ENCODE measurements at regions not wholly inside any gene's neighbourhood (a gene's known extent, or its start where the extent isn't known, plus 50 kb on each side); places are given as distances from the start of the nearest gene placed in this dataset.

- ATAC-seq = no peak
Measured at GRCh38 chr14:27006570-27006969, 408.7 kb upstream of the NOVA1 start.

DNA sequence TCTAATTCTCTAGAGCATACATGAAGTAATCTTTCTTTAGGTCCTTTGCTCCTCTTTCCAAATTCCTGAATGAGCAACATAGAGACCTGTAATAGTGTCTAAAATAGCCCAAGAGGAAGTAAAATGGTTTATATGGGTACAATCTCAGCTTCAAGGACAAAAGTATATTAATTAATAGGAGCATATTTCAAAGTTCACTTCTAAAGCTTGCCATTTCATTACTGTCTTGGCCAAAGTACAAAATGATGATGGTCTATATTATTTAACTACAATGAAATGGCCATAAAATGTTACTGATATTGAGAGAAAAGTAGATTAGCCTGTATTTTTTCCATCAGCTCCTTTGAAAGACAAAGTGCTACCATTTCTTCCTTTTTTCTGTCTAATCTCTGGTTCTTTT is 410.4 kb upstream of the NOVA1 start:
- no peak for ATAC-seq

DNA sequence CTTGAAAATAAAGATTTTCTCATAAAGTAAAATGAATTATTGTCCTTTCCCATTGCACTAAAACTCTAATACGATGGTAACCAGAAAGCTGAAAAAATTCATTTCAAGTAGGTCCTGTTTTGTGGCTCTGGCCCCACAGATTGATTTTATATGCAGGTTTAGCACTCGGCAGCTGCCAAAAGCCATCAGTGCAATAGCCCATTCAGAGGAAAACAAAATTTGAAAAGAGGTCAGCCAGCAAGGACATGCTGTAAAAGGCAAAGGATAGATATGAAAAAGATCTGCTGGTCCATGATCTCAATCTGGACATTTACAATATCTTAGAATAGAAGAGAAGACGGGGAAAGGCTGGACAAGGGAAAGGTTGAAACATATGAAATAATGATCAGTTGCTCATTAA is 414.8 kb upstream of the NOVA1 start:
- no peak for ATAC-seq

DNA sequence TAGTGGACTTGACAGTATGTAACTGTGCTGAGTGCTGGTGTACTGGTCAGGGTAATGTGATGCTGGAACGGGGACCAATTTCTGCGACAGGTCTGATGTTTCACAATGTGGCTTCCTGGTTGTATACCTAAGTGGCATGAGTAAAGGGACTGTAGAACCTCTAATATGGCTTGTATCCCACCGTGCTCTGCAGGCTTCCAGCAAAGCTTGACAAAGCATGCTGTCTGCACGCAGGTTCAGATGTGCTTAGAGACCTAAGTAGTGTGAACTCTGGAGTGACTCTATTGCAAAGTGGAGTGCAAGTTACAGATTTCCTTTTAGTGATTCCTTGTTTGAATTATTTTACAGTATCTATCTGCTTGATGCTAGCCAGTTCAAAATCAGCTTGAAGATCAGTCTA is 415.8 kb upstream of the NOVA1 start:
- ATAC-seq = no peak

GRCh38 chr14:27015065-27015464 is 417.2 kb upstream of the NOVA1 start:
- ATAC-seq = no peak

DNA sequence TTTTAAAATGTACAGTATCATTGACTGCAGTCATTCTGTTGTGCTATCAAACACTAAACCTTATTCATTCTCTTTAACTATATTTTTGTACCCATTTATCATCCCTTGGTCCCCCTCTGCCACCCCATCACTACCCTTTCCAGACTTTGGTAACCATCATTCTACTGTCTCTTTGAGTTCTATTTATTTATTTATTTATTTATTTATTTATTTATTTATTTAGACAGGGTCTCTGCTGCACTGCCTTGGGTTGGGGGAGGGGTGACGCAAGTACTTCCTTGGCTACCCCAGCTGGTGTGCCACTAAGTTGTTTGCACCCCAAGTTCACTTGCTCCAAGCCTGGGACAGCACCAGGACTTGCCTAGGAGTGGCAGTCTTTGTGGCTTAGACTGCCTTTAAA is 427.8 kb upstream of the NOVA1 start:
- ATAC-seq = no peak

DNA sequence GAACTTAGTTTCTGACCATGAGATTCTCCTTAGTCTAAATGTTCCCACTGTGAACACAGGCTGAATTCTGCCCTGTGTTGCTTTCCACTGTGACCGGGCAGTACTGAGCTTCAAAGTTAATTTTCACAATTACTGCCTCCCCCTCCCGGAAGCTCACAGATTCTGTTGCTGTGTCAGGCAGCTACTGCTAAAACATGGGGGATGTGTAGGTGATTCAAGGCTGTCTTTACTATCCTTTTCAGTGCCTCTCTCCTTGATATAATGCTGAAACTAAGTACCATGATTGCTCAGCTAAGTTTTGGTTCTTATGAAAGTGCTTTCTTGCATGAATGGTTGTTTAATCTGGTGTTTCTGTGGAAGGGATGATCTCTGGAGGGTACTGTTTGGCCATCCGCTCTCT is 428.3 kb upstream of the NOVA1 start:
- no peak for ATAC-seq

GRCh38 chr14:27040552-27040951 is 442.7 kb upstream of the NOVA1 start:
- ATAC-seq = no peak

- no peak for ATAC-seq
Measured at GRCh38 chr14:27049701-27050100, 451.9 kb upstream of the NOVA1 start.

DNA sequence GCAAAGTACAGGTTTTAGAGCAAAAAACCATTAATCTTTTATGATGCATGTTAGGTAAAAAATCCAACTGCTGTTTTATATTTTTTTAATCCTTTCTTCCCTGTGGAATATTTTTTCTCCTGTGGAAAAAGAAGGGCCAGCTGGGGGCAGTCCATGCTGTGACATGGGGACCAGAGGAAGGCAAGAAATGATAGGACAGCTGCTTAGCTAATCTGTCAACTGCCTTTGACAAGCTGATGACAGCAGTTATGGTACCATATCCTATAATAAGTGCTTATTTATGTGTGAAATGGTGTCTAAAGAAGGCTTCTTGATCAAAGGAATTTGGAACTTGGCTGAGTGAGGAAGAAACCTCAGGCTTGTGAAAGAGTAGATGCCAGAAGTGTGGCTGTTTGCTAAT is 452.4 kb upstream of the NOVA1 start:
- ATAC-seq = no peak

DNA sequence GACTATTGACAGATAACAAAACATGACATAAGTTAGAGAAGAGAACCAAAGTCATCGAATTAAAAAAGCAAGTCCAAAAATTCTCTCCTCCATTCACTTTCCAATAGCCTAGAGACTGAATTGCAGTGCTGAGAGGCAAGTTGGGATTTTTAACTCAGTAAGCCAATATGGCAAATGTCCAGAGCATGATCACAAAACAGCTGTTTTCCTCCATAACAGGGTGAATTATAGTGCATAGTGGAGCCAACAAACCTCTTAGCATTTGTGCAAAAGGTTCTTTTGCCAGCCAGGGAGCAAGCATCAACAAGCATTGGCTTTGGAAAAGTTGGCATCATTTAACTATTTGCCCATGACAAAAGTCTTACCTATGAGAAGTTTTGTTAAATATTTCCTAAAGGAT is 458.8 kb upstream of the NOVA1 start:
- ATAC-seq = no peak

- no peak for ATAC-seq
Measured at GRCh38 chr14:27061299-27061698, 463.5 kb upstream of the NOVA1 start.

DNA sequence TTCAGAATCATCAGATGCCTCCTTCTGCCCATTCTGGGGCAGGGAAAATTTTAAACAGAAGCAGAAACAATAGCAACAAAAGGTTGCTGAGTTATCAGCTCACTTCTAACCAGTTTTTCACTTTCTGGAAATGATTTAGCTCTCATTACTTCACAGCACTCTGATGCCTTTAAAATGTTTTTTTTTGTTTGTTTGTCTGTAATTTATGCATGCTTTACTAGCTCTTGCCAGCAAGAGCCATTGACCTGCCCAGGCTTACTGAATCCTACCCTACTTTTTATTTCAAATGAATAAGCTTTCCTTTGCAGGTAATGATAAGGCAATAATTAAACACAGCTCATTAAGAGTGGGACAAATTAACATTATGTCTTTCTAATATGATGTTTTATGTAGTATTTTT is 466.1 kb upstream of the NOVA1 start:
- no peak for ATAC-seq

DNA sequence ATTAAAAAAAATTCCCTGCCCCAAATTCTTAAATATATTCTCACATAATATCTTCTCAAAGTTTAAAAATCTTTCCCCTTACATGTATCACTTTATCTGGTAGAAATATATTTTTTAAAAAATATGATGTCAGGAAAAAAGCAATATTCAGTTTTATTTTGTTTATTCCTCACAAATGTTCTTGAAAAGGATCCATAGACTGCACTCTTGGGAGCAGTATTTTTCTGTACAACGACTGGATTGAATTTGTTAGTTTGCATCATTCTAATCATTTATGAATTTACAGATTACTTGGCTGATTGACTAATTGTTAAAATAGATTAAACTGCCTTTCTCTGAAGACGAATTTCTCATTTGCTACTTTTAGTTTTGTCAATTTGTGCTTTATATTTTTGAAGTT is 468.1 kb upstream of the NOVA1 start:
- no peak for ATAC-seq

DNA sequence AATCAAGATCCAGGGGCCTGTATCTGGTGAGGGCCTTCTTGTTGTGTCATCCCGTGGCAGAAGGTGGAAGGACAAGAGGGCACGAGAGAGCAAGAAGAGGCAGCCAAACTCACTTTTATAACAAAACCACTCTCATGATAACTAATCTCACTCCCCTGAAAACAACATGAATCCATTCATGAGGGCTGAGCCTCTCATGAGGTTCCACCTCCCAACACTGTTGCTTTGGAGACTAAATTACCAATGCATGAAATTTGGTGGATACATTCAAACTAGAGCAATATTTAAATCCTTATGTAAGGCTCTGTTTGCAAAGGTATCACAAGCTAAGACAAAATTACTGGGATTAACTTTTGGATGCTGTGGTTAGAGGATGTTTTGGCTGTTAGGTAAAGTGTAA is 470.1 kb upstream of the NOVA1 start:
- no peak for ATAC-seq

DNA sequence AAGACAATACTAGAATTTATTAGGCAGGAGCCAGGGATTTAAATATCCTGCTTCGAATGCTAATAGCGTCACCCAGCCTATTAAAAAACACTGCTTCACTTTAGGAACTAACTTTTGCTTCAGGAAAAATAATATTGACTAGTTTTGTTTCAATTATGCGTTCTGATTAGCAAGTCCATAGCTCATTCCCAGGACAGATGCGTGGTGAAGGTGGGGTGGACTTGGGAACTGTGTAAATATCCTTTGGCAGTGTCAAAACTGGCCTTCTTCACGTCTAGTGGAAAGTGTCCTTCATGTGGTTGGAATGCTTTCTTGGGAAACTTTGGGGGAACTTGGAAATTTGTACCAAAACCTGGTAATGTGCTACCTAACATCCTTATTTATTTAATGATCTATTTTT is 474.8 kb upstream of the NOVA1 start:
- ATAC-seq = no peak

- no peak for ATAC-seq
Measured at GRCh38 chr14:27075503-27075902, 477.7 kb upstream of the NOVA1 start.

- ATAC-seq = no peak
Measured at GRCh38 chr14:27077214-27077613, 479.4 kb upstream of the NOVA1 start.

DNA sequence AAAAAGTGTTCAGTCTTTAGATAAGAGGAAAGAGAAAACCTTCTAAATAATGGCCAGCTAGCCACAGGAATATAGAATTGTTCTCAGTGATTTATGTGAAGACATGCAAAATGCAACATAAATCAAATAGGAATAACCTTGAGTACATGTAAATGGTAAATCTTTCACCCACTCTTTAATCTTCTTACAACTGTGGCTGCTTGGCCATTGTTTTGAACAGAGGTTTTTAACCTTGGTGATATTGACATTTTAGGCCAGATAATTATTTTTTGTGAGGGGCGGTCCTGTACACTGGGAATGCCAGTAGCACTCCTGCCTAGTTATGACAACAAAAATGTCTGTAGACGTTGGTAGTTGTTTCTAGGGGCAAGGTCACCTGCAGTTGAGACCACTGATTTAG is 479.9 kb upstream of the NOVA1 start:
- no peak for ATAC-seq

DNA sequence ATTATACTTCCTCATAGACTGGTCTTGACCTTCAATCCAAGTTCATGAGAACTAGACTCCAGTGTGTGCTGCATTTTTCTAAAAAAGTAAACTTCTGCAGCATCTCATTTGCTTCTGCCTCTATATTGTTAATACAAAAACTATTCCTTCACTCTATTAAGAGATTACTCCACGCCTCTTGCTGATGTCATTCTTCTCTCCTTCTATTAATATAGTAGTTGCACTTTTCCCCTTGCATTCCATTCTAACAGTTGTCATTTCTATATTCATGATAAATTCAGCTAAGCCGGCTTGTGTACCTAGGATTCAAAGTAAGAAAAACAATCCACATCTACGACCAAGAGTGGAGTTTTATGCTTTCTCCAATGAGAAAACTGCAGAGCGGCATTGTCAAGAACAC is 480.4 kb upstream of the NOVA1 start:
- ATAC-seq = no peak

DNA sequence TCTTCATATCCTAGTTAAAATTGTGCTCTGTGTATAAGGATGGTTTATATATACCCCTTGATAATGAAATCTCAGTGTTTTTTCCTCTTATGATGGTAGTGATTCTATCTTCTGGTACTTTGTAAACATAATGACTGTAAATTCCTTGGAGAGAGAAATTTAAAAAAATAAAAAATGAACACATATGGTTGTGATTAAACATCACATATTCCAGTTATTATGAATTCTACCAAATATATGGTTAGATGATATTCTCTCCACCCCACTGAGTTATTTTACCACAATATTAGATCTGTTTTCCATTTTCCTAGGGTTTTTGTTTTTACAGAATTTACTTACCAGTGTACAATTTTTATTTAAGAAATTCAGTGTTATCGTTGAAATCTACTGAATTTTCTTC is 481.9 kb upstream of the NOVA1 start:
- no peak for ATAC-seq

- no peak for ATAC-seq
Measured at GRCh38 chr14:27085500-27085899, 487.7 kb upstream of the NOVA1 start.

DNA sequence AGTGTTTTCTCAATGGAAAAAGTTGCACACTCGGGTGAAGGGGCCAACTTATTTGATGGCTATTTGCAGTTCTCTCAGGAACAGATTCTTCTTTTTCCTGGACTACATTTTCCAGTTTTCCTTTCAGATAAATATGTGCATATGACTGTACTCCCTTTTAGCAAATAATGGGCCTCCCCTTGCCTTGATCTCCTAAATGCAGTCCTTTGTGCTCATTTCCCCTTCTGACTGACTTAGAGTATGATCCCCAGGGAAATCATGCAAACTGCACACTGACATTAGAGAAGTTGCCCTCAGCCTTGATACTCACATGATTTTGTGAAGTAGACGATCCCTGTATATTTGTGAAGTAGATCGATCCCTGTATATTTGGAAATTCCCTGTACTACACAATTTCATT is 492.9 kb upstream of the NOVA1 start:
- no peak for ATAC-seq

DNA sequence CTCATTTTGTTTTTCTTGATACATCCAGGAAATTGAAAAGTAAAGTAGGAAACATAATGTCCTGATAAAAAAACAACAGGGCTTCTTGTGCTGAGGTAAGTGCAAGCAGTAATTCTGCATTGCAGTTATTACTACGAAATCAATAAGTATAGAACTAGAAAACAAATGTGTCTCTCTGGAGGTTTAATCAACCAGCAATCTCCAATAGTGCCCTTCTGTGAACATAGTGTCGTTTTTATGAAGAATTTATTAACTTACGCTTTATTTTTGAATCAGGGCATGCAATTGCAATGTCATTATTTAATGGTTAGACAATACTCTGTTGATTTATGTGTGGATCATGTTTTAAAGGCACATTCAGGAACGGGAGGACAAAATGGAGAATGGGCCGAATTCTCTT is 494.1 kb upstream of the NOVA1 start:
- no peak for ATAC-seq

GRCh38 chr14:27096091-27096490 is 498.3 kb upstream of the NOVA1 start:
- ATAC-seq = no peak

DNA sequence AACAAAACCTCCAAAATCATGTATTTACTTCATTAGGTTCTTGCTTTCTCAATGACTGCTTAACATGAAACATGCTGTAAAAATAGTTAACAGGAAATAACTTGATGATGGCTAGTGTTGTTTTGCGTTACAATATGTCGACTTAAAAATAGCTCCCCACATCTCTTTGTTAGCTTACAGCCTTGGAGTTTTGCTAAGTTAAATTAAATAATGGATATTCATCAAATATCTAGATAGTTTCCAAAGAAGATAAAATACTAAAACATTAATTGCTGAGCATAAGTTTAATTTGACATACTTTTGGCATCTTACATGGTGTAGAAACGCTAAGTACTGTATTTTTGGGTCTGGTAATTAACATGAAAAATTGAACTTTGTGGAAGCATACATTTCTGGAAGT is 500.6 kb upstream of the NOVA1 start:
- ATAC-seq = no peak

All from esophagus mucosa (tissue), 1 donor.